ENCODE measurements at regions not wholly inside any gene's neighbourhood (a gene's known extent, or its start where the extent isn't known, plus 50 kb on each side); places are given as distances from the start of the nearest gene placed in this dataset.
"Not testable (repeated sequence)": the region's sequence is repeated elsewhere in the genome, so short reads cannot be mapped to it uniquely, and the experiment has no call there.

DNA sequence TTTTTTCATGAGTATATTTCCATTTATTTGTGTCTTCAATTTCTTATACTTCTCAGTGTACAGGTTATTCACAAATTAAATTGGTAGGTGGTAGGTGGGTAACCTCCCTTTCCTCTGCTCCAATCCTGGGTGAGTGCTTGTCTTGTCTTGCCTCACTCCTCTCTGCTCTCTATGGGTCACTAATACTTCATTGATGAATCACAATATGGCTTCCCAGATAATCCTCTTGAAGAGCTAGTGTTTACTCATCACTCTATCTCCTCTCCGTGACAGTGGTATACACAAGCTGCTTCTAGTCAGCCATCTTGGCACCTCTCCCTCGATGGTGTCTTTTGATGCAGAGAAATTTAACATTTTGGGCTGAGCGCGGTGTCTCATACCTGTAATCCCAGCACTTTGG lies 331.8 kb upstream of the NMUR2 start:
- TF ChIP-seq, protein P1, sequence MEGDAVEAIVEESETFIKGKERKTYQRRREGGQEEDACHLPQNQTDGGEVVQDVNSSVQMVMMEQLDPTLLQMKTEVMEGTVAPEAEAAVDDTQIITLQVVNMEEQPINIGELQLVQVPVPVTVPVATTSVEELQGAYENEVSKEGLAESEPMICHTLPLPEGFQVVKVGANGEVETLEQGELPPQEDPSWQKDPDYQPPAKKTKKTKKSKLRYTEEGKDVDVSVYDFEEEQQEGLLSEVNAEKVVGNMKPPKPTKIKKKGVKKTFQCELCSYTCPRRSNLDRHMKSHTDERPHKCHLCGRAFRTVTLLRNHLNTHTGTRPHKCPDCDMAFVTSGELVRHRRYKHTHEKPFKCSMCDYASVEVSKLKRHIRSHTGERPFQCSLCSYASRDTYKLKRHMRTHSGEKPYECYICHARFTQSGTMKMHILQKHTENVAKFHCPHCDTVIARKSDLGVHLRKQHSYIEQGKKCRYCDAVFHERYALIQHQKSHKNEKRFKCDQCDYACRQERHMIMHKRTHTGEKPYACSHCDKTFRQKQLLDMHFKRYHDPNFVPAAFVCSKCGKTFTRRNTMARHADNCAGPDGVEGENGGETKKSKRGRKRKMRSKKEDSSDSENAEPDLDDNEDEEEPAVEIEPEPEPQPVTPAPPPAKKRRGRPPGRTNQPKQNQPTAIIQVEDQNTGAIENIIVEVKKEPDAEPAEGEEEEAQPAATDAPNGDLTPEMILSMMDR (IDR thresholded peaks at IDR 0.05; ENCODE audit: extremely low read depth, missing control alignments) = no peak
- no peak for DNase-seq (ENCODE audit: low spot score)

GRCh38 chr5:152739916-152740315 lies 334.8 kb upstream of the NMUR2 start:
- DNase-seq (ENCODE audit: low spot score) = no peak
- TF ChIP-seq, protein P1 (IDR thresholded peaks at IDR 0.05; ENCODE audit: extremely low read depth, missing control alignments) = no peak

DNA sequence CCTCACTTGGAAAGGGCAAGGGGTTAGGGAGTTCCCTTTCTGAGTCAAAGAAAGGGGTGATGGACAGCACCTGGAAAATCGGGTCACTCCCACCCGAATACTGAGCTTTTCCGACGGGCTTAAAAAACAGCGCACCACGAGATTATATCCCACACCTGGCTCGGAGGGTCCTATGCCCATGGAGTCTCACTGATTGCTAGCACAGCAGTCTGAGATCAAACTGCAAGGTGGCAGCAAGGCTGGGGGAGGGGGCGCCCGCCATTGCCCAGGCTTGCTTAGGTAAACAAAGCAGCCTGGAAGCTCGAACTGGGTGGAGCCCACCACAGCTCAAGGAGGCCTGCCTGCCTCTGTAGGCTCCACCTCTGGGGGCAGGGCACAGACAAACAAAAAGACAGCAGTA lies 336.0 kb upstream of the NMUR2 start:
- not testable (repeated sequence) for DNase-seq (ENCODE audit: low spot score)

DNA sequence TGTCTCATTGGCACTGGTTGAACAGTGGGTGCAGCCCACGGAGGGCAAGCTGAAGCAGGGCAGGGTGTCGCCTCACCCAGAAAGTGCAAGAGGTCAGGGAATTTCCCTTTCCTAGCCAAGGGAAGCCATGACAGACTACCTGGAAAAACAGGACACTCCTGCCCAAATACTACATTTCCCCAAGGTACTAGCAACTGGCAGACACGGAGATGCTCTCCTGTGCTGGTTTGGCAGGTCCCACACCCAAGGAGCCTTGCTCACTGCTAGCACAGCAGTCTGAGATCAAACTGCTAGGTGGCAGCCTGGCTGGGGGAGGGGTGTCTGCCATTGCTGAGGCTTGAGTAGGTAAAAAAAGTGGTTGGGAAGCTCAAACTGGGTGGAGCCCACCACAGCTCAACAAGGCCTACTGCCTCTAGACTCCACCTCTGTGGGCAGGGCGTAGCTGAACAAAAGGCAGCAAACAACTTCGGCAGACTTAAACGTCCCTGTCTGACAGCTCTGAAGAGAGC lies 382.7 kb upstream of the NMUR2 start:
- not testable (repeated sequence) for DNase-seq (ENCODE audit: low spot score)

DNA sequence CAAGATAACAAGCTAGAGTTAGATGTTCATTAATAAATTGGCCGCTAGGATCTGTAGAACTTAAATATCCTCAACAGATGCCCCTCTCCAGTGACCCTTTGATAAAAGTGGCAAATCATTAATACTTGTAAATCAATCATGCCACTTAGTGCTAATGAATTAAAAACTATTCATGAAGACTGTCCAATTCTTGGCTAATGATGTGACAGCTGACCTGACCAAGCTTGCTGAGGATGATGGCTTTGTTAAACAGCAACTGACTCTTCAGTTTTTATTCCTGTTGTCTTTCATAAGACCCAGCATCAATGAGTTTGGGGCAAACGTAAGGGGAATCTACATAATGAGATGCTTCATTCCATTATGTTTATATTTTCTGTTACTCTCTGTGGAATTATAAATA lies 396.8 kb upstream of the NMUR2 start:
- TF ChIP-seq, protein P1 (IDR thresholded peaks at IDR 0.05; ENCODE audit: extremely low read depth, missing control alignments) = no peak
- no peak for DNase-seq (ENCODE audit: low spot score)

- TF ChIP-seq, protein P1 (IDR thresholded peaks at IDR 0.05; ENCODE audit: extremely low read depth, missing control alignments) = no peak
Measured at GRCh38 chr5:152804179-152804578, 399.1 kb upstream of the NMUR2 start.

GRCh38 chr5:152811988-152812387 lies 406.9 kb upstream of the NMUR2 start:
- DNase-seq (ENCODE audit: low spot score) = no peak
- TF ChIP-seq, protein P1 (IDR thresholded peaks at IDR 0.05; ENCODE audit: extremely low read depth, missing control alignments) = no peak

More at GRCh38 chr5:152804179-152804578, 399.1 kb upstream of the NMUR2 start:
- DNase-seq (ENCODE audit: low spot score) = no peak

GRCh38 chr5:152813526-152813925 lies 408.4 kb upstream of the NMUR2 start:
- no peak for DNase-seq (ENCODE audit: low spot score)
- TF ChIP-seq, protein P1 (IDR thresholded peaks at IDR 0.05; ENCODE audit: extremely low read depth, missing control alignments) = no peak

Measured in GM20000 (cell line).